ENCODE measurements at regions not wholly inside any gene's neighbourhood (a gene's known extent, or its start where the extent isn't known, plus 50 kb on each side); places are given as distances from the start of the nearest gene placed in this dataset.

DNA sequence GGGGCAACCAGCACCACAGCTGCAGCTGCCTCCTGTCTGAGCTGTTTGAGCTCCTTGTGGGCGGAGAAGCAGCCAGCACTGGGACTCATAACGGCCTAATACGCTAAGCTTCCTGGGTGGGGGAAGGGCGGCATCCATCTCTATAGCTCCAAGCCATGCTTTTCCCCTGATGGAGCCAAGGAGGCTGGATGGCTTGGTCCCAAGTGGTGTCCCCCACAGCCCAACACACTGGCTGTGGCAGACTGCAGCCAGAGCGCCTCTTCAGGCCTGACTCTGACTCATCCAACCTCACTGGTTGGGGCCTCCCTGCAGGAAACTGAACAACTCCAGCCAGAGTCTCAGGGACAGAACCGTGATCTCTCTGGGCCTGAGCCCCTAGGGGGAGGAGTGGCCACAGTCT is 537.3 kb downstream of the SUCLA2 start:
- peak overlapping the region; percentile 81 for H2AFZ ChIP-seq (replicated peaks; ENCODE audit: low read length, poor library complexity)
- no peaks in the 10 kb centered on the region for H3K9me1 ChIP-seq (ENCODE audit: insufficient read depth, low read length)
- CTCF ChIA-PET, result no interaction called here
- H3K9me3 ChIP-seq (ENCODE audit: control insufficient read depth, insufficient read depth, low read length), result peaks cover 3% of the 10 kb centered on the region; the same call in 1 of the 2 replicates
- in situ Hi-C loops (cut with MboI; ENCODE audit: low sequenced_read_pairs), result no loop called here
- peak overlapping the region; percentile 79 for H2BK5ac ChIP-seq (ENCODE audit: low read depth, low read length, poor library complexity, severe bottlenecking)
- POLR2A ChIA-PET (ENCODE audit: unreplicated experiment), result no interaction called here
- H2AK9ac ChIP-seq (replicated peaks; ENCODE audit: low read depth, low read length, poor library complexity), result peak overlapping the region; percentile 1
- peak overlapping the region in 1 of 2 experiments; percentile 7; a peak in 2 of 4 replicates for H4K8ac ChIP-seq (ENCODE audit: low read depth in 2 of 2, low read length in 2 of 2)
- peak; percentile 83 for ATAC-seq (ENCODE audit: low read depth)
- H3K79me1 ChIP-seq (ENCODE audit: low read depth in 1 of 2, low read length in 2 of 2), result no peaks in the 10 kb centered on the region
- H3K27ac ChIP-seq (ENCODE audit: insufficient read depth, low read length), result no peak overlapping the region
- dilution Hi-C loops (cut with HindIII; ENCODE audit: low sequenced_read_pairs, unreplicated experiment), result no loop called here
- 0 out of 2 replicates have a peak overlapping the region, but pooled peaks have one; percentile 27 for H3K14ac ChIP-seq (replicated peaks; ENCODE audit: low read depth, low read length)
- H2BK20ac ChIP-seq (ENCODE audit: low read depth, low read length), result peak overlapping the region; percentile 44
- no peak overlapping the region for H3K23ac ChIP-seq (ENCODE audit: low read depth, low read length)
- peak overlapping the region; percentile 69 for H3K4ac ChIP-seq (ENCODE audit: low read depth, low read length)
- peak overlapping the region; percentile 26; the same call in 1 of the 3 replicates for H2BK15ac ChIP-seq (ENCODE audit: low read depth, low read length)
- TF ChIP-seq CHD1 (IDR thresholded peaks at IDR 0.05; ENCODE audit: low read depth, low read length), result no peak
- TF ChIP-seq, protein P1, sequence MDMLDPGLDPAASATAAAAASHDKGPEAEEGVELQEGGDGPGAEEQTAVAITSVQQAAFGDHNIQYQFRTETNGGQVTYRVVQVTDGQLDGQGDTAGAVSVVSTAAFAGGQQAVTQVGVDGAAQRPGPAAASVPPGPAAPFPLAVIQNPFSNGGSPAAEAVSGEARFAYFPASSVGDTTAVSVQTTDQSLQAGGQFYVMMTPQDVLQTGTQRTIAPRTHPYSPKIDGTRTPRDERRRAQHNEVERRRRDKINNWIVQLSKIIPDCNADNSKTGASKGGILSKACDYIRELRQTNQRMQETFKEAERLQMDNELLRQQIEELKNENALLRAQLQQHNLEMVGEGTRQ (IDR thresholded peaks at IDR 0.05; ENCODE audit: low read depth, low read length), result no peak
- TF ChIP-seq, protein P2, sequence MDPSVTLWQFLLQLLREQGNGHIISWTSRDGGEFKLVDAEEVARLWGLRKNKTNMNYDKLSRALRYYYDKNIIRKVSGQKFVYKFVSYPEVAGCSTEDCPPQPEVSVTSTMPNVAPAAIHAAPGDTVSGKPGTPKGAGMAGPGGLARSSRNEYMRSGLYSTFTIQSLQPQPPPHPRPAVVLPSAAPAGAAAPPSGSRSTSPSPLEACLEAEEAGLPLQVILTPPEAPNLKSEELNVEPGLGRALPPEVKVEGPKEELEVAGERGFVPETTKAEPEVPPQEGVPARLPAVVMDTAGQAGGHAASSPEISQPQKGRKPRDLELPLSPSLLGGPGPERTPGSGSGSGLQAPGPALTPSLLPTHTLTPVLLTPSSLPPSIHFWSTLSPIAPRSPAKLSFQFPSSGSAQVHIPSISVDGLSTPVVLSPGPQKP (IDR thresholded peaks at IDR 0.05; ENCODE audit: borderline replicate concordance, low read depth, low read length), result no peak
- no peak for TF ChIP-seq RFX5 (IDR thresholded peaks at IDR 0.05; ENCODE audit: low read depth, low read length)
- no peak for TF ChIP-seq RAD21 (IDR thresholded peaks at IDR 0.05; ENCODE audit: low read length)
- no peak for TF ChIP-seq MAZ (IDR thresholded peaks at IDR 0.05; ENCODE audit: borderline replicate concordance, low read depth, low read length)
- no peak for TF ChIP-seq FOS (IDR thresholded peaks at IDR 0.05; ENCODE audit: low read depth, low read length)
- TF ChIP-seq MAFK (IDR thresholded peaks at IDR 0.05; ENCODE audit: low read depth, low read length), result no peak
- no peak for TF ChIP-seq NFE2L2 (IDR thresholded peaks at IDR 0.05; ENCODE audit: low read depth, low read length)
- no peak for TF ChIP-seq CEBPB (IDR thresholded peaks at IDR 0.05; ENCODE audit: low read depth, low read length)
- TF ChIP-seq, protein P3, sequence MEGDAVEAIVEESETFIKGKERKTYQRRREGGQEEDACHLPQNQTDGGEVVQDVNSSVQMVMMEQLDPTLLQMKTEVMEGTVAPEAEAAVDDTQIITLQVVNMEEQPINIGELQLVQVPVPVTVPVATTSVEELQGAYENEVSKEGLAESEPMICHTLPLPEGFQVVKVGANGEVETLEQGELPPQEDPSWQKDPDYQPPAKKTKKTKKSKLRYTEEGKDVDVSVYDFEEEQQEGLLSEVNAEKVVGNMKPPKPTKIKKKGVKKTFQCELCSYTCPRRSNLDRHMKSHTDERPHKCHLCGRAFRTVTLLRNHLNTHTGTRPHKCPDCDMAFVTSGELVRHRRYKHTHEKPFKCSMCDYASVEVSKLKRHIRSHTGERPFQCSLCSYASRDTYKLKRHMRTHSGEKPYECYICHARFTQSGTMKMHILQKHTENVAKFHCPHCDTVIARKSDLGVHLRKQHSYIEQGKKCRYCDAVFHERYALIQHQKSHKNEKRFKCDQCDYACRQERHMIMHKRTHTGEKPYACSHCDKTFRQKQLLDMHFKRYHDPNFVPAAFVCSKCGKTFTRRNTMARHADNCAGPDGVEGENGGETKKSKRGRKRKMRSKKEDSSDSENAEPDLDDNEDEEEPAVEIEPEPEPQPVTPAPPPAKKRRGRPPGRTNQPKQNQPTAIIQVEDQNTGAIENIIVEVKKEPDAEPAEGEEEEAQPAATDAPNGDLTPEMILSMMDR (conservative IDR thresholded peaks at IDR 0.05; ENCODE audit: low read depth, low read length), result no peak
- H4K5ac ChIP-seq (ENCODE audit: low read depth, low read length), result peak overlapping the region; percentile 23; the same call in 1 of the 2 replicates
- intact Hi-C loops (cut with micrococcal nuclease), result no loop called here
- H3K56ac ChIP-seq (ENCODE audit: extremely low read depth, insufficient read depth, low read length), result peak overlapping the region; percentile 4; the same call in 1 of the 2 replicates
- H3K36me3 ChIP-seq (ENCODE audit: control insufficient read depth, insufficient read depth, low read length), result no peaks in the 10 kb centered on the region
- no TSS peak for BruUV-seq (replicated peaks)
- H2BK120ac ChIP-seq (ENCODE audit: low read depth, low read length), result peak overlapping the region; percentile 54
- no peaks in the 10 kb centered on the region for H3K27me3 ChIP-seq (ENCODE audit: control insufficient read depth, insufficient read depth, low read length)
- WGBS, 2 experiments (ENCODE audit: extremely low coverage in 2 of 2, insufficient read length in 1 of 2), result no CpG with 5 or more reads among the region's 6 CpGs
- H4K20me1 ChIP-seq (ENCODE audit: insufficient read depth, low read length), result no peaks in the 10 kb centered on the region
- H3K18ac ChIP-seq (ENCODE audit: low read depth, low read length), result 0 out of 2 replicates have a peak overlapping the region, but pooled peaks have one; percentile 13
- H3K9ac ChIP-seq (ENCODE audit: low read depth, low read length), result no peak overlapping the region
- no peak overlapping the region for H3K4me2 ChIP-seq (ENCODE audit: low read depth, low read length)
- H3K4me3 ChIP-seq (ENCODE audit: insufficient read depth, low read depth, low read length), result no peak overlapping the region
- peak overlapping the region; percentile 31; the same call in 1 of the 2 replicates for H2AK5ac ChIP-seq (ENCODE audit: low read depth, low read length)
- DNase-seq, result peak; percentile 69
- no peak overlapping the region; the same call in none of the 2 replicates for H4K91ac ChIP-seq (ENCODE audit: insufficient read depth, low read depth, low read length)
- H3K4me1 ChIP-seq (ENCODE audit: control insufficient read depth, insufficient read depth, low read length), result peaks cover 3% of the 10 kb centered on the region; the same call in 1 of the 2 replicates
